Activated CD4-positive, alpha-beta T cell treated with anti-CD3 and anti-CD28 coated beads, Interleukin-10, Interleukin-2, amounts not matched to agents 100 ng/mL and 50 ng/mL, durations not matched to agents 16 hours and 8 hours (primary cell): ENCODE measurements at regions not wholly inside any gene's neighbourhood (a gene's known extent, or its start where the extent isn't known, plus 50 kb on each side); places are given as distances from the start of the nearest gene placed in this dataset.
A peak's percentile ranks its signal among the peaks of the same experiment; 100 is the strongest.
"Not testable (repeated sequence)": the region's sequence is repeated elsewhere in the genome, so short reads cannot be mapped to it uniquely, and the experiment has no call there.

Source experiments
- DNase-seq: peaks from one replicate; pipeline ENCODE4 v3.0.0-alpha.2; 2020

GRCh38 chr7:73244782-73245311, 63.8 kb downstream of the NSUN5 start:
- not testable (repeated sequence) for DNase-seq

DNA sequence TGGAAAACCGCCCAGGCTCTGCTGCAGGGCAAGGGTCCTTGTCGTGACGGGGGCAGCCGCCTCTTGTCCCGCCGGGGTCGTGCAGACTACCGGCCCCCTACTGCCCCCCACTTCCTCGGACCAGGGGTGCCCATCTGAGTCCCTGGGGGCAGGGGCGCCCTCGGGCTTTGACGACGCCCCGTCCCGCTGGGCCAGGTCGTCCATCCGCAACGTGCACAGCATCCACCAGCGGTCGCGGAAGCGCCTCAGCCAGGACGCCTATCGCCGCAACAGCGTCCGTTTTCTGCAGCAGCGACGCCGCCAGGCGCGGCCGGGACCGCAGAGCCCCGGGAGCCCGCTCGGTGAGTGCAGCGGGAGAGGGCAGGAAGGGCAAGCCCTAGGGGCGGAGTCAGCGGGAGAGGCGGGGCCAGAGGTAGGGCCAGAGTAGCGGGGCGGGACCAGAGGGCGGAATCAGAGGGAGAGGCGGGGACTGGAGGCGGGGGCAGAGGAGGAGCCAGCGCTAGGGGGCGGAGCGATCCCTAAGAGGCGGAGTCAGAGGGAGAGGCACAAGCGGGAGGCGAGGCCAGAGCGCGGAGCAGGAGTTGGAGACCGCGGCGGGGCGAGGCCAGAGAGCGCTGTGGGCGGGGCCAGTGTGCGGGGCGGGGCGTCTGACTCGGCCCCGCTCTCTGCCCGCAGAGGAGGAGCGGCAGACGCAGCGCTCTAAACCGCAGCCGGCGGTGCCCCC, 73.5 kb downstream of the NSUN5 start:
- DNase-seq, result peak; percentile 91

GRCh38 chr7:73225745-73226144, 82.9 kb downstream of the NSUN5 start:
- not testable (repeated sequence) for DNase-seq

GRCh38 chr7:73221724-73222123, 86.9 kb downstream of the NSUN5 start:
- DNase-seq, result not testable (repeated sequence)

- DNase-seq, result not testable (repeated sequence)
Measured at GRCh38 chr7:73220766-73221370, 87.8 kb downstream of the NSUN5 start.

GRCh38 chr7:73220357-73220756, 88.3 kb downstream of the NSUN5 start:
- DNase-seq, result not testable (repeated sequence)

DNA sequence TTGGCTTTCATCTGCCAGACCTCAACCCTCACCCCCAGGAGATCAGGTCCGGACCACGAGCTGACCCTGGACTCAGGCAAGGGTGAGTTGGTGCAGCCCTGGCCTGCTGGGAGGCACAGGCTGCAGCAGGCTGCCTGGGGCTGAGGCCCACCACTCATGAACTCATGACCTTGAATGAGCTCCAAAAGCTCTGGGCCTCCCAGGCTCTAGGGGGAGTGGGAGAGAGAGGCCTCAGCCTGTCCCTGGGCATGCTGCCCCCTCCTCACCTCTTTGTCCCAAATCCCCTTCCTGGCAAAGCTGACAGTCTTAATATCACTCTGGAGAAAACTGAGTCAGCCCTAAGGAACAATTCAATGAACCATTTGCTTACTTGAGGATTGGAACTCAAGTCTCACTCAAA, 89.8 kb downstream of the NSUN5 start:
- not testable (repeated sequence) for DNase-seq

GRCh38 chr7:73216046-73216675, 92.5 kb downstream of the NSUN5 start:
- not testable (repeated sequence) for DNase-seq

- DNase-seq, result not testable (repeated sequence)
Measured at GRCh38 chr7:73215232-73215631, 93.4 kb downstream of the NSUN5 start.

DNA sequence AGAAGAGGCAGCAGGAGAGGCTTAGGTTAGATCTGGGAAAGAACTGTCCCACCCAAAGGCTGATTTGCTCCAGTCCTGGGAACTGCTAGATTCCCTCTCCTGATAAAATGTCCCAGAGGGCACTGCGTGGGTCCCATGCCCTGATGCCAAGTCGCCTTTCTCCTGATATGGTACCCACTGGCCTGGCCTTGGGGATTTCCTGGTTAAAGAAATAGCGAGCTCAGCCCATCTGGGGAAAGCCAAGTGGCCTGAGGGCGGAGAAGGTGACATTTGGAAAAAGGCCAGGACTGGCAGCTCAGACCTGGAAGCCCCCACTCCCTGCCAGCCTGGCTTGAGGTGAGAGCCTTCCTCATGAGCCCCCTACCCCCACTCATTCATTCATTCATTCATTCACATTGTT, 94.2 kb downstream of the NSUN5 start:
- not testable (repeated sequence) for DNase-seq

DNA sequence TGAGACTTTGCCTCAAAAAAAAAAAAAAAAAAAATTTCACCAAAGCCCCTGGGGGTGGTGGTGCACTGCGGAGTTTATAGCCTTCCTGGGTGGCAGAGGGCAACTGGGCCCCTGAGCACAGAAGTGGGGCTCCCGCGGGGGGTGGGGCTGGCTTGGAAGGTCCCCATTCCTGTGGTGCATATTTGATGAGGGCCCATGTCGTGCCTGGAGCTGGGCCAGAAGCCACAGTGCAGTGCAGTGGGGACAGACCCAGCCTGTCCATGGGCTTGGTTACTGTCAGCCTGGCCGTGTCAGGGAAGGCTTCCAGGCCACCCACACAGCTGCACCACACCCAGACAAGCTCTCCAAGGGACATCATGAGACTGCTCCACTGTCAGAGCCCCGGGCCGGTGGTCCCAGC, 95.5 kb downstream of the NSUN5 start:
- DNase-seq, result not testable (repeated sequence)

- DNase-seq, result not testable (repeated sequence)
Measured at GRCh38 chr7:73205594-73205993, 103.0 kb downstream of the NSUN5 start.

- not testable (repeated sequence) for DNase-seq
Measured at GRCh38 chr7:73204898-73205297, 103.7 kb downstream of the NSUN5 start.

- DNase-seq, result not testable (repeated sequence)
Measured at GRCh38 chr7:73203312-73203711, 105.3 kb downstream of the NSUN5 start.

DNA sequence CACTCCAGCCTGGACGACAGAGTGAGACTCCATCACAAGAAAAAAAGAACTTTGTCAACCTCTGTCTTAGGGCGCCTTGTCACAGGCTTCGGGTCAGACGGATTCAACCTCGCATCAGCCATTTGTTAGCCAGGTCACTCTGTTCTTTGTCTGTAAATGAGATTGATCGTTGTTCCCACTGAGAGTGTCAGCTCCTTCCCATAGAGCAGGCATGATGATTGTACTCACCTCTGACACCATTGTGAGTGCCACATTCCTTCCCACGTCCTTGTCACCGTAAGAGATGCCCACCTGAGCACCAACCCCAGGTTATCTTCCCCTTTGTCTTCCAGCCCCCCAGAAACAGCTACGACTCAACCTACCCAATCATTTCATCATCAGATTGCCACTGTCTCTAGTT, 107.4 kb downstream of the NSUN5 start:
- DNase-seq, result not testable (repeated sequence)

DNA sequence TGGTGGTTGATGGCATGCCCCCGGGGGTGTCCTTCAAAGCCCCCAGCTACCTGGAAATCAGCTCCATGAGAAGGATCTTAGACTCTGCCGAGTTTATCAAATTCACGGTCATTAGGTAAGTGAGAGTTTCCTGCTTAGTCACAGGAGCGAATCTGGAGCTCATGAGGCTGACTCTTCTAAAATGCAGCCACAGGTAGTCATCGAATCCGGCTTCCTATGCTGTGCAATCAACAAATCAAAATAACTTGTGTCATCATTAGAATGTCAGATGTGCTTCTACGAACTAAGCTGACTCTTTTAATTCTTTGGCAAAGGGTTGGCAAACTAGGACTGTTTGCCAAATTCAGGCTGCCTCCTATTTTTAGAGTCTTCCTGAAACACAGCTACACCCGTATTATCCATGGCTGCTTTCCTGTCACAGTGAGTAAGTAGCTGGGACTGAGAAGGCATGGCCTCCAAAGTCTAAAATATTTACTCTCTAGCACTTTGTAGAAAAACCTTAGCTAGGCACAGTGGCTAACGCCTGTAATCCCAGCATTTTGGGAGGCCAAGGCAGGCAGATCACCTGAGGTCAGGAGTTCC, 108.0 kb downstream of the NSUN5 start:
- DNase-seq, result not testable (repeated sequence)

GRCh38 chr7:73193991-73194390, 108.2 kb upstream of the SPDYE9 start:
- DNase-seq, result not testable (repeated sequence)

GRCh38 chr7:73190483-73191155, 104.8 kb upstream of the SPDYE9 start:
- not testable (repeated sequence) for DNase-seq

DNA sequence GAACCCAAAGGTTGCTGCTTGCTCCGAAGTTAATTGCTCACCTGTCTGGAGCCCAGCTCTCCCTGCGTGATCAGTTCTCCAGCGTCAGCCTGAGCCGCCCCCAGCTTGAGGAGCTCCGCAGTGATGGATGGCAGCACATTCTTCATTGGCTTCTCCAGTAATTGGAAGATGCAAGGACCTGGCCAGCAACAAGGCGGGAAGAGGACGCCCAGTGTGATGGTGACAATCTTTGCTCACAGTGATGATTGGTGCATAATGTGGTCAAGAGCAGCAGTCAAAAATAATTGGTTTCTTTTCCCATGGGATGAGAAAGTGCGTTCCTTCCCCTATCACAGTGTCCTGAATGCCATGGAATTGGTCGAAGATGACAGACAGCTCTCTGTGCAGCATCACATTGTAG, 102.4 kb upstream of the SPDYE9 start:
- not testable (repeated sequence) for DNase-seq

- DNase-seq, result not testable (repeated sequence)
Measured at GRCh38 chr7:73186589-73187309, 100.9 kb upstream of the SPDYE9 start.

GRCh38 chr7:73176813-73177212, 91.0 kb upstream of the SPDYE9 start:
- DNase-seq, result not testable (repeated sequence)

- DNase-seq, result not testable (repeated sequence)
Measured at GRCh38 chr7:73175322-73175721, 89.5 kb upstream of the SPDYE9 start.
